ENCODE measurements at regions not wholly inside any gene's neighbourhood (a gene's known extent, or its start where the extent isn't known, plus 50 kb on each side); places are given as distances from the start of the nearest gene placed in this dataset.
"Not testable (repeated sequence)": the region's sequence is repeated elsewhere in the genome, so short reads cannot be mapped to it uniquely, and the experiment has no call there.

DNA sequence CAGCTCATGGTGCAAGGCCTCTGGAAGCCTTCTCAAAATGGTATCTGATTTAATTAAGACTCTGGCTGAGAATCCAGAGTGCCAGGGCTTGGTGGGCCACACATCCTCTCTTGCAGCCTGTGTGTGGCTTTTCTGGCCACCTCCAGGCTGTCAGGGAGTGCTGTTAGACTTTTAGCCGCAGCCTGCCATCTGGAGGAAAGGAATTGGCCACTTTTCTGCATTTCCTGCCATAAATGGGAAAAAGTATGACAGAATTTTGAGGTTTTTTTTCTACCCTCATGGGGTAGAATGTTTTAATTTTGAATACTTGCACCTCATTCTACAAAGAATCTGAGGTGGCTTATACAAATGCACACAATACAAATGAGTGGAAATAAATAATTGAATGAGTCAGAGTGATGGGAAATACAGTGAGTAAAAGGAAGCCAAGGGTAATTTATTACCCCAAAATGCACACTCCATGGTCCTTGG is 218.4 kb downstream of the ADAMTS15 start:
- no peak overlapping the region for H3K9ac ChIP-seq (ENCODE audit: low read length)
- H3K36me3 ChIP-seq (ENCODE audit: control insufficient read depth, insufficient read depth, low read length), result no peaks in the 10 kb centered on the region
- H3K4me1 ChIP-seq (ENCODE audit: control insufficient read depth, insufficient read depth, low read length), result peaks cover 6% of the 10 kb centered on the region

DNA sequence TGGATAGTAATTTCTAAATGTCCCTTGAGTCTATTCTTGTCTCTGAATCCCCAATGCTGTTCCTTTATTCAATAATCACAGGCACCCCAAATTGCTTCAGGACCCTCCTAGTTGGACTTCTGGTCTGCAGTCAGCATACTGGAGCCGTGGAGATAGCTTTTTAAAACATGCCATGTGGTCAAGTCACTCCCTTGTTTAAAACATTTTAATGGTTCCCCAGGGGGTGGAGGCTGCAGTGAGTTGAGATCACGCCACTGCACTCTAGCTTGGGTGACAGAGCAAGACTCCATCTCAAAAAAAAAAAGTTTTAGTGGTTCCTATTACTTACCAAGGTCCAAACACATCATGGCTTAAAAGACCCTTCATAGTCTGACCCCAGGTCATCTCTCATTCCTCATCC is 220.3 kb downstream of the ADAMTS15 start:
- H3K4me3 ChIP-seq (ENCODE audit: low read length), result no peak overlapping the region
- no peaks in the 10 kb centered on the region for H3K27me3 ChIP-seq (ENCODE audit: control insufficient read depth, insufficient read depth, low read length)
- H3K9ac ChIP-seq (ENCODE audit: low read length), result no peak overlapping the region
- H3K4me1 ChIP-seq (ENCODE audit: control insufficient read depth, insufficient read depth, low read length), result peaks cover 26% of the 10 kb centered on the region
- no peaks in the 10 kb centered on the region for H3K36me3 ChIP-seq (ENCODE audit: control insufficient read depth, insufficient read depth, low read length)
- H3K27ac ChIP-seq (ENCODE audit: low read depth, low read length), result no peak overlapping the region

More for the DNA sequence above, 218.4 kb downstream of the ADAMTS15 start:
- Histone ChIP-seq H3K4me3 (ENCODE audit: low read length) (no peak overlapping the region), H3K27ac (ENCODE audit: low read depth, low read length) (no peak overlapping the region), H3K27me3 (ENCODE audit: control insufficient read depth, insufficient read depth, low read length) (no peaks in the 10 kb centered on the region)

DNA sequence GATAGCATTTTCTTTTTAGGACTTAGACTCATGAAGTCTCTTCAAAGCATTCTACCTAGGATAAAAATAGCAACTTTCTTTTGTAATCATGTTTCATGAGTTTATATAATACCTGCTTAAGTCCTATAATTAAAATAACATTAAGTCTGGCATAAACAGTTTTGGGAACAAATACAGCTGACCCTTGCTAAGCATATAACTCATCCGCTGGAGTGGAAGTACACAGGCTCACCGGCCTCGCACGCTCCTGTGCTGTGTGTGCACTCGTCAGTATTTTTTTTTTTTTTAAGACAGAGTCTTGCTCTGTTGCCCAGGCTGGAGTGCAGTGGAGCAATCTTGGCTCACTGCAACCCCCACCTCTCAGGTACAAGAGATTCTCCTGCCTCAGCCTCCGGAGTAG is 221.8 kb downstream of the ADAMTS15 start:
- no peak overlapping the region for H3K4me3 ChIP-seq (ENCODE audit: low read length)
- H3K36me3 ChIP-seq (ENCODE audit: control insufficient read depth, insufficient read depth, low read length), result no peaks in the 10 kb centered on the region
- no peak overlapping the region for H3K27ac ChIP-seq (ENCODE audit: low read depth, low read length)
- no peaks in the 10 kb centered on the region for H3K27me3 ChIP-seq (ENCODE audit: control insufficient read depth, insufficient read depth, low read length)
- peaks cover 32% of the 10 kb centered on the region for H3K4me1 ChIP-seq (ENCODE audit: control insufficient read depth, insufficient read depth, low read length)
- no peak overlapping the region for H3K9ac ChIP-seq (ENCODE audit: low read length)

DNA sequence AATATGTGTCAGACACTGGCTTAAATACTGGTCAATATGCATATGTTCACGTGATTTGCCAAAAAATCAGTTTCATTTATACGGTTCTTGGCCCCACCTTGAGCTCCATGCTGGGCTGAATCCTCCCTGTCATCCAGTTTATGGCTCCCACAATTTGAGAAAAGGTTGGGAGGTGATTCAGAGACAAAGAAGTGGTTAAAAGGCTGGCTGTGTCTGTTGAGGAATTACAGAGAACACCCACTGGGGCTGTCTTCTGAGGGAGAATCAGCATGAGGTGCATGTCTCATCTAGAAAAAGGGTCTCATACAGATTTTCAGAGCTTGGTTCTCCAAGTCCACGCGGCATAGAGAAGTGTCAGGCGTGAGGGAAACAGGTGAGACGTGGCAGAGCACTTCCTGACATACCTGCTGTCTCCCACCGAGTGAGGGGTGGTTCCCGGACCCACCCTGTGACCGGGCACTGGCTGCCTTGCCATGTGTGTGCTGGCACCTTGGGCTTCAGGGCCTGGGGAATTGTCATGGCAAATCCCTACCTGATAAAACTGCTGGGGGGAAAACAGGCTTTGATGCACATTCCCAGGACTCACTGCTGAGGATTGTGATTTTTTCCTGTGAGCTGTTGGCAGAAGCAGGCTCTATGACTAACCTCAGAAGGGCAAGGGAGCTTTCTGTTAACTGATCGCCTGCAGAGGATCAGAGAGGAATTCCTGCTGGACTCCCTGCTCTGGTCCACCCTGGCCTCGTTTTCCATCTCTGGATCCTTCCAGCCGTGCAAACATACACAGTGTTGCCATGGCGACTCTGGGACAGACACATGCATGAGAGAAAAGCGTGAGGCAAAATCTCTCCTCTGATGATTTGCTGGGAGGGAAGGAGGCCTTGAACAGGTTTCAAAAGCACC is 223.6 kb downstream of the ADAMTS15 start:
- H3K4me3 ChIP-seq (ENCODE audit: low read length), result no peak overlapping the region
- no peaks in the 10 kb centered on the region for H3K27me3 ChIP-seq (ENCODE audit: control insufficient read depth, insufficient read depth, low read length)
- H3K4me1 ChIP-seq (ENCODE audit: control insufficient read depth, insufficient read depth, low read length), result peaks cover 51% of the 10 kb centered on the region
- no peaks in the 10 kb centered on the region for H3K36me3 ChIP-seq (ENCODE audit: control insufficient read depth, insufficient read depth, low read length)
- H3K27ac ChIP-seq (ENCODE audit: low read depth, low read length), result peak overlapping the region; percentile 84
- no peak overlapping the region for H3K9ac ChIP-seq (ENCODE audit: low read length)

DNA sequence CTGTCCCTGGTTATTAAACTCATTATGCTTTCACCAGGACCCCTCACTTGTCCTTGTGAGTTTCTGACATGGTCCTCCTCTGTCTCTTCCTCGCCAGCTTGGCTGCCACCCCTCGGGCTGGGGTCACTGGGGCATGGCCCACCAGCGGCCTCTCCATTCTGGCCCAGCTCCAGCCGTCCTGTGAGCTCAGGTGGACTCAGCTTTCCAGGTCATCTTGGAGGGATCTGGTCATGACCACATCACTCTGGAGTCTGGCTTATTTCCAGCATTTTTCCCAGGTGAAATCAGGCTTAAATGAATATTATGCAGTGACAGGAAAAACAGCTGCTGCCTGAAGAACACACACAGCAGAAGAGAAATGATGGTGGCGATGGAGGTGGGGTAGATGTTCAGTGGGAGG is 224.5 kb downstream of the ADAMTS15 start:
- Histone ChIP-seq H3K4me1 (ENCODE audit: control insufficient read depth, insufficient read depth, low read length) (peaks cover 60% of the 10 kb centered on the region), H3K27me3 (ENCODE audit: control insufficient read depth, insufficient read depth, low read length) (no peaks in the 10 kb centered on the region), H3K9ac (ENCODE audit: low read length) (no peak overlapping the region), H3K4me3 (ENCODE audit: low read length) (no peak overlapping the region), H3K27ac (ENCODE audit: low read depth, low read length) (peak overlapping the region; percentile 84), H3K36me3 (ENCODE audit: control insufficient read depth, insufficient read depth, low read length) (no peaks in the 10 kb centered on the region)

DNA sequence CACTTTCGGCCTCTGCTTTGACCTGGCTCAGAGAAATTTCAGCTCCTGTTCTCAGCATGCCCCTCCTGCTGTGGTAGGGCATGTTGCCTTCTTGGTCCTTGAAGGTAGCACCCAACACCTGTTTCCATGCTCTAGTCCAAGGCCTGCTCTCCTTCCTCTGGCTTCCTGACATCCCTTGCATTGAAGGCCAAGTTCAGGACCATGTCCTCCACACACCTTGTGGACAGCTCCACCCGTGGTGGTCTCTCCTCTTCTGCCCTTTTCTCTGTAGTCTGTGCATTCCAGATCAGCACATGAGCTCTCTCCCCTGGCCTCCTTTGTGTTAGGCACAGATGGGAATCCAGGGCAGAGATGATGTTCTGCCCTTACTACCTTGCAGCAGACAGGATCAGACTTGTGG is 225.3 kb downstream of the ADAMTS15 start:
- Histone ChIP-seq H3K4me1 (ENCODE audit: control insufficient read depth, insufficient read depth, low read length) (peaks cover 61% of the 10 kb centered on the region), H3K4me3 (ENCODE audit: low read length) (no peak overlapping the region), H3K36me3 (ENCODE audit: control insufficient read depth, insufficient read depth, low read length) (no peaks in the 10 kb centered on the region), H3K9ac (ENCODE audit: low read length) (no peak overlapping the region), H3K27ac (ENCODE audit: low read depth, low read length) (peak overlapping the region; percentile 84), H3K27me3 (ENCODE audit: control insufficient read depth, insufficient read depth, low read length) (no peaks in the 10 kb centered on the region)

DNA sequence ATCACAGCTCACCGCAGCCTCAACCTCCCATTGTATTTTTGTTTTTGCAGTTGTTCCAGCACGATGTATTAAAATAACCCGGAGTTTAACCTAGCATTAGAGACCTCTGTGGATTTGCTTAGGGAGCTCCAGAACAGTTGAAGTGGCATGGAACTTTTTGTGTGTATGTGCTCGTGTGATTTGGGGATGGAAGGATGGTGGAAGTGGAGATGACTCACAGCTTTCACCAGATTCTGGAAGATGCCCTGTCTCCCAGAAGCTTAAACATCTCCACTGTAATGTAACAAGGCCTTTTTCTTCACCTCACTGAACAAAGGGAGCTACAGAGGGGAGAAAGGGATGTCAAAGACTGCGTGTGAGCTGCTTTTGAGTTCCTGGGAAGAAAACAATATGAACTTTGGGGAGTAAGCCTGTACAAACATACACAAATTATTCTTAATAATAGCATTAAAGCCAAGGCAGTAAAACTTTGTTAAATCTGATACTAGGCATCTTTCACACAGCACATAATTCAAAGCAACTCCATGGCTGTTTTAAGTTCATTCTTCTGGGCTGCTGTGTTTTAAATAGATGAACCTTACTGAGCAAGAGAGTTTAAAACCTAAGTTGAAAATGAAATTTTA is 226.4 kb downstream of the ADAMTS15 start:
- Histone ChIP-seq H3K4me3 (ENCODE audit: low read length) (no peak overlapping the region), H3K36me3 (ENCODE audit: control insufficient read depth, insufficient read depth, low read length) (no peaks in the 10 kb centered on the region), H3K9ac (ENCODE audit: low read length) (no peak overlapping the region), H3K4me1 (ENCODE audit: control insufficient read depth, insufficient read depth, low read length) (peaks cover 61% of the 10 kb centered on the region), H3K27me3 (ENCODE audit: control insufficient read depth, insufficient read depth, low read length) (no peaks in the 10 kb centered on the region), H3K27ac (ENCODE audit: low read depth, low read length) (peak overlapping the region; percentile 75)

DNA sequence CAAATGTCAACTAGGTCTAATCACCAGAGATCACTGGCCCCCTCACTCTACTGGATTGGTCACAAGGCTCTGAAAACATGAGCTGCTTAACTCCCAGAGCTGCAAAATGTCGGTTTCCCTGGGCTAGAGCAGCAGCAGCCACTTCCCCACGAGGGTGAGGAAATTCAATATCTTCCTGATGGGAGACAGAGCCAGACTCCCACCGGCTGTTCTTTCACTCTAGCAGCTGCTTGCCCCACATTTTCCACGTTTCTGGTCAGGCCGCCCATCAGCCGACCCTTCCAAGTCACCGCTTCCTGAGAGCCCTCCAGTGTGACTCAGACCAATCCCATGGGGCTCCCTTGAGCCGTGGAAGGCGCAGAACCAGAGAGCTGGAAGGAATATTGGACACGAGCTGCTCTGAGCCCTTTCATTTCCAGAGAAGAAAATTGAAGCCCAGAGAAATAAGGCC is 227.0 kb downstream of the ADAMTS15 start:
- H3K36me3 ChIP-seq (ENCODE audit: control insufficient read depth, insufficient read depth, low read length), result no peaks in the 10 kb centered on the region
- no peak overlapping the region for H3K4me3 ChIP-seq (ENCODE audit: low read length)
- H3K27me3 ChIP-seq (ENCODE audit: control insufficient read depth, insufficient read depth, low read length), result no peaks in the 10 kb centered on the region
- peak overlapping the region; percentile 75 for H3K27ac ChIP-seq (ENCODE audit: low read depth, low read length)
- H3K4me1 ChIP-seq (ENCODE audit: control insufficient read depth, insufficient read depth, low read length), result peaks cover 61% of the 10 kb centered on the region
- no peak overlapping the region for H3K9ac ChIP-seq (ENCODE audit: low read length)

DNA sequence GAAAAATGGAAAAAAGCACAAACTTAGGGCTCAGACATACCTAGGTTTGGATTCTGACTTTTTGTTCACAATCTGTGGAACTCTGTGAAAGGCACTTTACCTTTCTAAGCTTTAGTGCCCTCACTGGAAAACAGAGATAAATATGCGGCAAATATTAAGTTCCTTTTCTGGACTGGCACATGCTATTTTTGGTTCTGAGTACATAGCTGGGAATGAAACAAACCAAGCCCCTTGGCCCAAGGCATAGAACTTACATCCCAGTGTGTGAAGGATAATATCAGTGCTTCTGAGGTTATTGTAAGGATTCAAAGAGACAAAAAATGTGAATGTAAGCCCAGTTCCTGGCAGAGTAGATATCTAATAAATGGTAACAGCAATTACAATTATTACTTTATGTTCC is 227.5 kb downstream of the ADAMTS15 start:
- Histone ChIP-seq H3K36me3 (ENCODE audit: control insufficient read depth, insufficient read depth, low read length) (no peaks in the 10 kb centered on the region), H3K9ac (ENCODE audit: low read length) (no peak overlapping the region), H3K27ac (ENCODE audit: low read depth, low read length) (peak overlapping the region; percentile 75), H3K27me3 (ENCODE audit: control insufficient read depth, insufficient read depth, low read length) (no peaks in the 10 kb centered on the region), H3K4me3 (ENCODE audit: low read length) (no peak overlapping the region), H3K4me1 (ENCODE audit: control insufficient read depth, insufficient read depth, low read length) (peaks cover 61% of the 10 kb centered on the region)

DNA sequence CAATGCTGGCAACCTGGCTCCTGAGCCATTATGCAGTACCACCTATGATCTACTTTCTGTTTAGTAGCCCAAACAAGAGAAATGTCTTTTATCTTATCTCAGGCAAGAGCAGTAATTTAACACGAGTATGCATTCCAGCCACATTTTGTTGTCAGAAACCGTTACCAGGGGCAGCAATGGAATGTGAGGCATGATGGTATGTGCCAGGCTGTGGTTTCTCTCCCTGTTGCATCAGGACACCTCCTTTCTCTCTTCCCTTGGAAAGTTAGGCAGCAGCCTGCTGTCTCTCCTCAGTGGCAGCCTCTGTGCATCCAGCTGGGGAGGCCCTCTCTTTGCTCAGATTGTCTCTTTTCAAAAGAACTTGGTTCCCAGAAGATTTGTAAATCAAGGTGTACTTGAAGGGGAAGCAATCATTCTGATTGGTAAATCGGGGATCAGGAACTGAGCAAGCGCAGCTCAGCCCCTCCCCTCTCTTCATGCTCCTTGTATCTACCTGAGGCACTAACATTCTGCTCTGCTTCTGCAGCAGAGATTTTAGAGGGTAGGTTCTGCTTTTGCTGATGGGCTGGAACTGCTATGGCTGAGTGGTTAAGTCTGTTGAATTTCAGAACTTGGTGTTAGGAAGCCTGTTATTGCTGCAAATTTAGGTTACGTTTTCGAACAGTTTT is 229.2 kb downstream of the ADAMTS15 start:
- Histone ChIP-seq H3K4me1 (ENCODE audit: control insufficient read depth, insufficient read depth, low read length) (peaks cover 46% of the 10 kb centered on the region), H3K27ac (ENCODE audit: low read depth, low read length) (peak overlapping the region; percentile 19), H3K27me3 (ENCODE audit: control insufficient read depth, insufficient read depth, low read length) (no peaks in the 10 kb centered on the region), H3K9ac (ENCODE audit: low read length) (no peak overlapping the region), H3K4me3 (ENCODE audit: low read length) (no peak overlapping the region), H3K36me3 (ENCODE audit: control insufficient read depth, insufficient read depth, low read length) (no peaks in the 10 kb centered on the region)

DNA sequence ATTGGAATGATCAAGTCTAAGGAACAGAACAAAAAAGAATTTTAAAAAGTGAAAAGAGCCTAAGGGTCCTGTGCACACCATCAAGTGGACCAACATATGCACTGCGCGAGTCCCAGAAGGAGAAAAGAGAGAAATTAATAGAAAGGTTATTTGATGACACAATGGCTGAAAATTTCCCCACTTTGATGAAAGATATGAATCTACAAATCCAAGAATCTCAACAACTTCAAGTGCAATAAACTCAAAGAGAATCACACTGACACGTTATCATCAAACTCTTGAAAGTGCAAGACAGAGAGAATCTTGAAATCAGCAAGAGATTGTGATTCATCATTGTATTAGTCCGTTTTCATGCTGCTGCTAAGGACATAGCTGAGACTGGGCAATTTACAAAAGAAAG is 230.8 kb downstream of the ADAMTS15 start:
- H3K27me3 ChIP-seq (ENCODE audit: control insufficient read depth, insufficient read depth, low read length), result no peaks in the 10 kb centered on the region
- H3K27ac ChIP-seq (ENCODE audit: low read depth, low read length), result no peak overlapping the region
- H3K4me1 ChIP-seq (ENCODE audit: control insufficient read depth, insufficient read depth, low read length), result peaks cover 34% of the 10 kb centered on the region
- no peak overlapping the region for H3K9ac ChIP-seq (ENCODE audit: low read length)
- H3K4me3 ChIP-seq (ENCODE audit: low read length), result no peak overlapping the region
- no peaks in the 10 kb centered on the region for H3K36me3 ChIP-seq (ENCODE audit: control insufficient read depth, insufficient read depth, low read length)

DNA sequence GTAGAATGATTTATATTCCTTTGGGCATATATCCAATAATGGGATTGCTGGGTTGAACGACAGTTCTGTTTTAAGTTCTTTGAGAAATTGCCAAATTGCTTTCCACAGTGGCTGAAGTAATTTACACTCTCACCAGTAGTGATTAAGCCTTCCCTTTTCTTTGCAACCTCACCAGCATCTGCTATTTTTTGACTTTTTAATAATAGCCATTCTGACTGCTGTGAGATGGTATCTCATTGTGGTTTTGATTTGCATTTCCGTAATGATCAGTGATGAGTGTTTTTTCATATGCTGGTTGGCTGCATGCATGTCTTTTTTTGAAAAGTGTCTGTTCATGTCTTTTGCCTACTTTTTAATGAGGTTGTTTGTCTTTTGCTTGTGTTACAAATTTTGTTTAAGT is 233.8 kb downstream of the SNX19 start:
- H3K4me3 ChIP-seq (ENCODE audit: low read length); H3K27me3 ChIP-seq (ENCODE audit: control insufficient read depth, insufficient read depth, low read length); H3K4me1 ChIP-seq (ENCODE audit: control insufficient read depth, insufficient read depth, low read length); H3K9ac ChIP-seq (ENCODE audit: low read length); H3K27ac ChIP-seq (ENCODE audit: low read depth, low read length); H3K36me3 ChIP-seq (ENCODE audit: control insufficient read depth, insufficient read depth, low read length): not testable (repeated sequence)
